HG03460 (cell line): ENCODE measurements at regions not wholly inside any gene's neighbourhood (a gene's known extent, or its start where the extent isn't known, plus 50 kb on each side); places are given as distances from the start of the nearest gene placed in this dataset.
"Not testable (repeated sequence)": the region's sequence is repeated elsewhere in the genome, so short reads cannot be mapped to it uniquely, and the experiment has no call there.

Experiments
- ATAC-seq: cut with Tn5 transposase; IDR thresholded peaks from one replicate; pipeline ENCODE4 v1.9.1; 2021; ENCODE audit not compliant: unreplicated experiment

DNA sequence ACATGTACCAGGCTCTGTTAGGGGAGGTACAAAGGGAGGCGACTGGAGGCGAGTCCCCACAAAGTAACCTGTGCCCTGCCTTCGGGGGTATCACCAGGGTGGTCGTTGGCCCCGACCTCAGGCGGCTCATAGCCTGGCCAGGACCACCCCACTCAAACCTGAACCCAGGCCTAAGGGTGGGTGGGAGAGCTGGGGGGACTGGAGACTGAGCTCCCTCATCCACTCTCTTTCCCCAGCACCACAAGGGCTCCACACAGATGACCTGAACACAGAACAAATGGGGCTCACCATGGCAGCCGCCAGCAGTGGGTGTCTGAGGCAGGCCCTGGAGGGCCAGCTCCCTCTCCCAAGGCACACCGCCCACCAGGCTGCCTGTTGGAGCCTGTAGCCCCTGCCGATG, 120.6 kb upstream of the TNRC6C start:
- no peak for ATAC-seq

DNA sequence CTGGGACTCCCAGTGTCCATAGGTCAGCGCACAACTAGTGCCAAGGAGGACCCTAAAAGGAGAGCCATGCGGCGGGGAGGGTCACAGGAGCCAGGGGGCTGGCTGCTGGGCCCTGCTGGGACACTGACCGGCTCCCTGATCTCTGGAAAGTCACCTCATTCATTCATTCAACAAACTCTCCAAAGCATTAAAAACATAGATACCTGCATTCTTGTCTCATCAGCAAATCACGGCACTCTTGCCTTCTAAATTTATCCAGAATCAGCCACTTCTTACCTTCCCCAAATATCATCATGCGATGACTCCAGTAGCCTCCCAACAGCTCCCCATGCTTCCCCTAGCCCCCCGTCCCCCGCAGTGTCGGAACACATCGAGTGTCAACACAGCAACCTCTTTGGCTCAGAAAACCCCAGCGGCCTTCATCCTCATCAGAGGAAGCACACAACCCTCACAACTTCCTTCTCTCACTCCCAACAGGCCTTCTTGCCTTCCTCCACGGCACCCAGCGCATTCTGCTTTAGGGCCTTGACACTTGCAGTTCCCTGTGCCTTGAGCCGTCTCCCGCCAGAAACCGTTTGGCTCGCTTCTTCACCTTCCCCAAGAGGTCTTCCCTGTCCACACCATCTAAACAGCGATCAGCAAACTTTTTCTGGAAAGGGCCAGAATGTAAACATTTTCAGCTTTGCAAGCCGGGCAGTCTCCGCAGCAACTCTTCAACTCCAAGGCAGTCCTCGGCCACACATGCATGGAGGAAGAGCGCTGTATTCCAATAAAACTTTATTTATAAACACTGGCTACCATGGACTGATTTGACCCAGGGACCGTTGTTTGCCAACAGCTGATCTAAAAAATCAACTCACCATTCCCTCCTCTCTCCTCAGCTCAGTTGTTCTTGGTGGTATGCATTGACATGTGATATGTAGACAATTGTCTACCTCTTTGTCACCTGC, 119.5 kb upstream of the TNRC6C start:
- ATAC-seq: no peak

DNA sequence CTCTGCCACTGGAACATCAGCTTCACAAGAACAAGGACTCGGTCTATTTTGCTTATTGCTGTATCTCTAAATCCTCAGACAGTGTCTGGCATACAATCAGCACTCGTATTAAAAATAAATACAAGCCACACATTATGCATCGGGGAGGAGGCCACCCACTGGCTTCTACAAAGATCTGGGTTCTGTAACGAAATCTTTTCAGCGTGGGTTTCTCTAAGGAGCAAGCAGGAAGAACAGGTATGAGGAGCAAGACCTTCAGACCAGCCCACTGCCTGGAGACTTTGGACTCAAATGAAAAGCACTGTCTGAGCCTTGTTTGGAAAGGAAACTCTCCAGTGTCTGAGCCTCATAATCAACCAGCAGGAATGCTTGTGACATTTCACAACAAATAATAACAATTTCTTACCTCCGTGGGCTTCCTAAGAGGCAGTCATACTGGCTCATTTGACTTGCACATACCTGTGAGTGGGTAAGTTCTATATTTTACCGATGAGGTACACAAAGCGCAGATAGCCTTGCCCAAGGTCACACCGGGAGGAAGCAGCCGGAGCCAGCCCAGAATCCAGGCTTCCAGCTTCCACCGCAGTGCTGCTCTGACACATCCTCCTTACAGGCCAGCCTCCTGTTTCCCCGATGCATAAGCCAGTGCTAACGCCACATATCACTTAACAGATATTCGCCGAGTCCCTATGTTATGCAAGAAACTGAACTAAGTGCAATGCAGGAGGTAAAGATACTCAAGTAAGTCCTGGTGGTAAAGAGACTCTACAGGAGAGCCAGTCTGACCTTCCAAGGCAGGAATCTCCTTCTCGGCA, 118.6 kb upstream of the TNRC6C start:
- no peak for ATAC-seq

DNA sequence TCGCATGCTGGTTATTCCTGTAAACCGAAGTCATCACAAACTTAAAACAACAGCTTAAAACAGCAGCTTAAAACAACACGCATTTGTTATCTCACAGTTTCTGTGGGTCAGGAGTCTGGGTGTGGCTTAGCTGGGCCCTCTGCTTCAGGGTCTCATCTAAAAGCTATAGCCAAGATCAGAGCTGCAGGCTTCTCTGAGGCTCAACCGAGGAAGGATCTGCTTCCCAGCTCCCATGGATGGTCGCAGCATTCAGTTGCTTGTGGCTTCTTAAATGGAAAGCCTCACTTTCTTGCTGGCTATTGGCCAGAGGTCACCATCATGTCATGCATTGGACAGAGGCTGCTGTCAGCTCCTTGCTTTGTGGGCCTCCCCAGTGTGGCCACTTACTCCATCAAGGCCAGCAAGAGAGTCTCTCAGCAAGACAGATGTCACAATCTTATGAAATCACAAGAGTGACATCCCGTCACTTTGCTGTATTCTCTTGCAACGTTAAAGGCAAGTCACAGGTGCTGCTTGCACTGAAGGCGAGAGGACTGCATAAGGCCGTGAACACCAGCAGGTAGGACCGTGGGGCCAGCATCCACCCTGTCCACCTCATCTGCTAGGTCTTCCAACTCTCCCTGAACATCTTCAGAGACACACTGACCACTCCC, 117.9 kb upstream of the TNRC6C start:
- ATAC-seq: no peak

DNA sequence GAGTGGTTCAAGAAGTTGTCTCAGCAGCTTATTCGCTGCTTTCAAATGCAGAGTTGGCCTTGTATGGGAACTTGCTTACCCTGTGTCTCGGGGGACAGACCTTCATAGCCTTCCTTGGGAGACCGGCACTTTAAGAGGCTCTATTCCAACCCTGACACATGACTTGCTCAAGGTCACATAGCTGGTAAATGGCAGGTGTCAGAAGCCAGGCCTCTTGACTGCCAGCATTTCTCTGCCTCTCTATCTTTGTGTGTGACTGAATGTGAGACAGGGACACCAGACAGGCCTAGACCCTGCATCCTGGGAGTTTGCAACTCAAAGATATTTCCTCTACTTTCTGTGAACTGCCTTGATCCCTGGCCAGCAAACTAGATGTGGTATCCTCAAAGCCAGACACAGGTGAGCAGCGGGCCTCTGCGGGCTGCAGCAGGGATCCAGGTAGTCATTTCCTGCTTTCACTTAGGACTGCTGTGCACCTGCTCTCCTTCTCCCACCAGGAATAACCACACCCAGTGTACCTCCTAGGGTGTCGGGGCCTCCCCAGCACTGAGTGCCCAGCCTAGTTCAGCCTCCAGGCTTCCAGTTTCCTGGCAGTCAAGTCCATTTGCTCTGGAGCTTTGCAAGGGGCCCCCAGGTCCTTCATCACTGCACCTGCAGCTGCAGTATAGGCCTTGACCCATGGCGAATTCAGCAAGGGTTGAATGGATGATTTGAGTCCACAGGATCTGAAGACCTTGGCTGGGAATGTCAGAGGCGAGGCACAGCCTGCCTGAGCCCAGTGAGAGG, 116.6 kb upstream of the TNRC6C start:
- ATAC-seq: no peak

DNA sequence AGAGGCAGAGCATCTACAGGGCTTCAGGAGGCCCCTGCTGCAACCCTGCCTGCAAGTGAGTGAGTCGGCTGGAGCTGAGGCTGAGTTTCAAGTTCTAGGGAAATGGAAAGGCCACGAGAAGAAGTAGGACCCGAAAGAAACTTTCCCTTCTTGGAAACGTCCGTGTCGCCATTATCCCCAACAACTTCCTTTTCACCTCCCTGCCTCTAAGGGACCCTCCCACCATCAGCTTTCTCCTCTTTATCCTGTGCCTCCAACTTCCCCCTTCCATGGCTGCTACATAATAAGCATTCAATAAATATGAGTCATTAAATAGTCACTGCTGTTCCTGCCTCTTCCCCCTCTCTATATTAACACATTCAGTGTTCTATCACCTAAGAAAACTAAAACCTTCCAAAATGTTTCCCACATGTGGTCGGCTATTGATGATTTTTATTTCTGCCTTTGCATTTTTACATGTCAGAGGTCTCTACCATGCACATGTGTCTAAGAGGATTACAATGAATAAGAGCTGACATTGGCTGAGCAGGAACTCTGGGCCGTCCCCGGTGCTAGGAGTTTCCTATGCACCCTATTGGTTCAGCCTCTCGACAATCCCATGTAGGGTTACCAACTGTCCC, 115.9 kb upstream of the TNRC6C start:
- no peak for ATAC-seq

DNA sequence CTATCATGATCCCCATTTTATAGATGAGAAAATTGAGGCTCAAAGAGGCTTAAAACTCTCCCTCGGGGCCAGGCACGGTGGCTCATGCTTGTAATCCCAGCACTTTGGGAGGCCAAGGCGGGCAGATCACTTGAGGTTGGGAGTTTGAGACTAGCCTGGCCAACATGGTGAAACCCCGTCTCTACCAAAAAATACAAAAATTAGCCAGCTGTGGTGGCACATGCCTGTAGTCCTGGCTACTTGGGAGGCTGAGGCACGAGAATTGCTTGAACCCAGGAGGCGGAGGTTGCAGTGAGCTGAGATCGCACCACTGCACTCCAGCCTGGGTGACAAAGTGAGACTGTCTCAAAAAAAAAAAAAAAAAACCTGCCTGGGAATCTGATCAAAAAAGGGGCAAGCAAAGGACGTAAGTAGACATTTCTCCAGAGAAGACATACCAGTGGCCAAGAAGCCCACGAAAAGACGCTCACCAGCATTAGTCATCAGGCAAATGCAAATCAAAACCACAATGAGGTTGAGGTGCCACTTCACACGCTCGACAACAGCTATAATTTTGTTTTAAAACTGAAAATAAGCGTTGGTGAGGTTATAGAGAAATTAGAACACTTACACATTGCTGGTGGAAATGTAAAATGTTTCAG, 115.1 kb upstream of the TNRC6C start:
- ATAC-seq: not testable (repeated sequence)

DNA sequence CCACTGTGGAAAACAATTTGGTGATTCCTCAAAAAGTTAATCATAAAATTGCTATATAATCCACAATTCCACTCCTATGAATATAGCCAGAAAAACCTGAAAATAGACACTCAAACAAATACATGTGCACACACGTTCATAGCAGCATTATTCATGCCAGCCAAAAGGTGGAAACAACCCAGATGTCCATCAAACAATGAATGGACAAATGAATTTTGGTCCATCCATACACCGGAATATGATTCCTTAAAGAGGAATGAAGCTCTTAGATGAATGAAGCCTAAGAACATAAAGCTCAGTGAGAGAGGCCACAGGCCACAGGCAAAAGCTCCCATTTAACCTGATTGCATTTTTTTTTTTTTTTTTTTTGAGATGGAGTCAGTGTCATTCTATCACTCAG, 114.6 kb upstream of the TNRC6C start:
- no peak for ATAC-seq

DNA sequence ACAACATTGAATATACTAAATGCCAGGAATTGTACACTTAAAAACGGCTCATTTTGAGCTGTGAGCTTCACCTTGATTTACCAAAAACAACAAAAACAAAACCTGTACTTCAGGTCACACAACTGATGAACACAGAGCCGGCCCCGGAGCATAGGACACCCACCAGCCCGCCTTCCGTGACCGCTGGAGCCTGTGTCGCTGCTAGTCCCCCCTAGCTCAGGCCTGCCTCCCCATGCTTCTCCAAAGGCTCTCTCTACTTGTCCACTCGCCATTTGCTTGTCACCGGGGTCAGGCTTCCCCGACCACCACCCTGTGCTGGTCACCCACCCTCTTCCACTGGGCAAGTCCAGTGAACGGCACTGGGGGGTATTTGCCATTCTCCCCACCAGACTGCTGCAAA, 113.8 kb upstream of the TNRC6C start:
- no peak for ATAC-seq

DNA sequence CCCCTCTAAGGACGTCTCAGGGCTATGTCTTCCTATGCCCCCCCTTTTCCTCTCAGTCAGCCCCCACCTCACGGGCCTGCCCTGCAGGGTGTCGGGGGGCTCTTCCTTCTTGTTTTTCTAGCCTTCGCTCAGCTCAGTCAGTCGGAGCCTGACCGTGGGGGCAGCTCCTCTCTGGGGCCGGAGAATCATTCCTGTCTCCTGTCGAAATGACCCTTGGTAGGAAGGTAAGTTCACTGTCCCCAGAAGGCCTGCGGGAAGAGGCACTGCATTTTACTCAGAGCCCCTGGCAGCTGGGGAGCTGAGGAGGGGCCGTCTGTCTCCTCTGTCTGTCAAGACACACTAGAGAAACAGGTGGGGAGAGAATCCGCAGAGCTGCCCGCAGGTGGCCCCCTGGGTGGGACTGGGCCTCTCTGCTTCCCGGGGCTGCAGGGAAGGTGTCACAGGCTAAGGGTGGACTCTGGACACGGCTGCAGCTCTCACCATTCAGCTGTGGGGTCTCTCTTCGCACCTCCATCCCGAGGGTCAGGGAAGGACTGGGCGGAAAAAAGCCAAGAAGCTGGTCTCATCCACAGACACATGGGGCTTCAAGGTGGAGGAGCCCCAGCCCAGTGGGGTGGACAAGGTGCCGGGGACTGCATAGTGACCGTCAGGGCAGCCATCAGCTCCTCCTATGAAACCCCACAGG, 112.8 kb upstream of the TNRC6C start:
- ATAC-seq: no peak

DNA sequence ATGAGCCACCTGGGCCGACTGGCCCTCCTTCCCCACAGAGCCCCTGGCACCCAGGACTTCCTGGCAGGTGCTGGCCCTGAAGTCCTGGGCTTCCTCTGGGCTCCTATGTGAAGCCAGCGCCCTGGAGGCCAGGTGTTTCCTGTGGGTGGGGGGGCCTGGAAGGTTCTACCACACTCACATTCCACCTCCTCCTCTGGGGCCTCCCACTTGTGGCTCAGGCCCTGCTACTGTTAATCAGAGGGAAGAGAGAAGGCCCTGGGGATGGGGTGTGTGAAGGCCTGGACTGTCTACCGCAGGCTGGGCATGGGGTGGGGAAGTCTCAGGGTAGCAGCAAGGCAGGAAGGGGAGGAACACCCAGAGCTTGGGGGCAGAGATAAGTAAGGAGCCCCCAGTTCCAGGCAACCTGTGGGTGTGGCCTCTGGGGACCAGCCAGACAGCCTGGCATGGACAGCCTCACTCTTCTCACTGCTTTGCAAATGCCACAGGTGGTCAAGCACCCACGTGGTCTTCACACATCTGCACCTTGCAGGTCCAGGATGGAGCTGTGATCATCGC, 111.9 kb upstream of the TNRC6C start:
- ATAC-seq: no peak

DNA sequence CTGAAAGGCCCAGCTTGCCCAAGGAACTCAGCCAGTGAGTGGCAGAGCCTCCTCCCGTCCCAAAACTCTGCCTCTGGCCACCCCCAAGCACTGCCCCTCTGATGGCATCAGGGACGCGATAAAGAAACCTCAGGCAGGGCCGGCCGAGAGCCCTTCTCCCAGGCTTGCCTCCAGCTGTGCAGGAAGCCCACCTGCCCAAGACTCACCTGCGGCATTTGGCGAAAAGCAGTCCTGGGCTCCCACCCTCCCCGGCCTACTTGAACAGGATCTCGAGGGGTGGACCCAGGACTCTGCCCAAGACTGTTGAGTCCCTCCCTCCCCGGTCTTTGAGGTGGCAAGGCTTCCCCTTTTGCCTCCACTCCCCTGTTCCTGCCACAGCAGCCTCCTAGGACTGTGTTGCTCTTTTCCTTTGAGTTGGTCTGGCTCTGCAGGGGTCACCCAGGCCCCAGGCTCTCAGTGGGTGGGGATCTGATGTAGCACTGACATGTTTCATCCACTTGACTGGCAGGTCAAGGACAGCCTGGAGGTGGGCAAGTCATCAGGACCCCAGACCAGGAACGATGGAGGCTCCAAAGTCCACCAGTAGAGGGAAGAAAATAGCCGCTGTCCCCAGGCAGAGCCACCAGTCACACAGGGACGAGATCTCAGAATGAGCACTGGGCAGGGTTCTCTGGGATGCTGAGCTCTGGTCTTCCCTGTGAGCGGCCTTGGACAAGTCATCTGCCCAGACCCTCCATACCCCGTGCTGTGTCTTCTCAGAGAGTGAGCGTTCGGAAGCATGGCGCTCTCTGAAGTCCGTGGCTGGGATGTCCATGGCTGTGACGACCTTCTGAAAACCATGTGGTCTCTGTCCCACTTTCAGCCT, 111.0 kb upstream of the TNRC6C start:
- ATAC-seq: no peak

DNA sequence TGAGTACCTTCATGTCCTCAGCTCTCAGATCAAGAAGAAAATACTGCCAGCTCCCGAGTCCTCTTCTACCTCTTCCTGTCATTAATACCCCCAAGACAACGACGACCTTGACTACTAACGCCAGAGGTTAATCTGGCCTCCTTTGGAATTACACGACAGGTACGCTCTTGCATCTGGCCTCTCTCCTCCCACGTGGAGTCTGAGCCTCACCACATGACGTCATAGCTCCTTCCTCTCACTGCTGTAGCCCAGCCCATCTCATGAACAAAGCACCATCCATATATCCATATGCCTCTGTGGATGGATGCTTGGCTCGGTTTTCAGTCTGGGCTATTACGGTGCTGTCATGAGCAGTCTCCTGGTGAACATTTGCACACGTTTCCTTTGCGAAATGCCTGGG, 110.2 kb upstream of the TNRC6C start:
- ATAC-seq: no peak

DNA sequence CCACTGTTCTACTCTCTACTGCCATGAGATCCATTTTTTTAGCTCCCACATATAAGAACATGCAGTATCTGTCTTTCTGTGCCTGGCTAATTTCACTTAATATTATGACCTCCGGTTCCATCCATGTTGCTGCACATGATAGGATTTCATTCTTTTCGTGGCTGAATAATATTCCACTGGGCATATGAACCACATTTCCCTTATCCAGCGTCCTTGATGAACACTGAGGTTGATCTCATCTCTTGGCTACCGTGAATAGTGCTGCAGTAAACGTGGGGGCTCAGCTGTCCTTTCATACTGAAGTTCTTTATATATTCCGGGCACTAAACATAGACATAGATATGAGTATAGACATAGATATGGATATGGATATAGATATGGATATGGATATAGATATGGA, 109.3 kb upstream of the TNRC6C start:
- no peak for ATAC-seq

DNA sequence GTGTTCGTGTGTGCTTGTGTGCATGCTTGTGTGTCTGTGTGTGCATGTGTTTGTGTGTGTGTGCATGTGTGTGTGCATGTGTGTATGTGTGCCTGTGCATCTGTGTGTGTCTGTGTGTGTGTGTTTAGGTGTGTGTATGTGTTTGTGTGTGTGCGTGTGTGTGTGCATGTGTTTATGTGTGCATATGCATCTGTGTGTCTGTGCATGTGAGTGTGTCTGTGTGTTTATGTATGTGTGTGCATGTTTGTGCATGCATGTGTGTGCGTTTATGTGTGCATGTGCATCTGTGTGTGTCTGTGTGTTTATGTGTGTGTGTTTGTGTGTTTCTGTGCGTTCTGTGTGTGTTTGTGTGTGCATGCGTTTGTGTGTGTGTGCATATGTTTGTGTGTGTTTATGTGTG, 106.6 kb upstream of the TNRC6C start:
- ATAC-seq: no peak

DNA sequence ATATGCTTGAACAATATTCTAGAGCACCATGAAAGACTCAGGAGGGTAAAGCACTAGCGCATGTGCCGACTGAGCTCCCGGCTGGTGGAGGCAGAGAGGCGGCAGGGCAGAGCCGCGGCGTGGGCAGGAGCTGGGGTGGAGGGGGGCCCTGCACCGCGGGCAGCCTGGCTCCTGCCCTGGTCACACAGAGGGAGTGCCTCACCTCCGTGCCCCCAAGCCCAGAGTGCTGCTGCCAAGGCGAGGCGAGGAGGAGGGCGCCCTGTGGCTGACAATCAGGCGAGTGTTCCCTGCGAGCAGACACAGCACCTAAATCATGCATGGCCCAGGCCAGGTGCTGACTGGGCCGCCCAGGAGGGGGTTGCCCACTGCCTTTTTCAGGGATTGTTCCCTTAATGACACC, 105.8 kb upstream of the TNRC6C start:
- ATAC-seq: no peak

DNA sequence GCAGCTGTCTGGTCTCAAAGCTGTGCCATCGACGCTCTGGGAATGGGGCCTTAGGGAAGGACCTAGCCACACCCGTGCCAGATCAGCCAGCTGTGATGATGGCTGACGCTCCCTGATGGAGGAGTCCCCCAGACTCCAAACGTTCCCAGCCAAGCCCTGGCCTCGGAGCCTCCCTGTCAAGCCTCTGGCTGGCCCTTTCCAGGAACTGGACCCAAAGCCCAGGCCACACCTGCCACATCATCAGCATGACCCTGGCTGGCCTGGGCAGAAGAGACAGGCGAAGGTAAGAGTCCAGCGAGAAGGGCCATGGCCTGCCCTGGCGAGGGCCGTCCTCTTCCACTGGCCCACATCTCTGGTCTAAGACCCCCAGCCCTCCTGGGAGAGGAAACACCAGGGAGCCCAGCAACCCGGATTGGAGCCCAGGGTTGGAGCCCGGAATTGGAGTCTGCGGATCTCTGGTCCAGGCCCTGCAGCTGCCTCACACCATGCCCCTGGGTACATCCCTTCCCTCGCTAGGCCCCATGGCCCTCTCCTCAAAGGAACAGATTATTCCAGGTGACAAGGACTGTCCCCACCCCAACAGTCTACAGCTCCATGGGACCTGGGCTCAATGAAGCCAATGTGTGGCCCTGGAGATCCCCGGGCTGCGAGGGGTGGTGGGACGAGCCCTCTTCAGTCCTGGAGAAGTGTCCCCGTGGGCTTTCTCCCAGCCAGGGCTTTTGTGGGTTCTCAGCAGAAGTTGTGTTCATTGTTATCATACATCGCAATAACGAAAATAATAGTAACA, 105.1 kb upstream of the TNRC6C start:
- ATAC-seq: no peak
